Hepatocyte (in vitro differentiated cells): ENCODE measurements at regions not wholly inside any gene's neighbourhood (a gene's known extent, or its start where the extent isn't known, plus 50 kb on each side); places are given as distances from the start of the nearest gene placed in this dataset.

ENCODE experiments used
- EZH2 ChIP-seq: fragments of 200-600 bp; sonication (generic); IDR thresholded peaks from 2 replicates; pipeline ENCODE4 v1.6.1; 2016; ENCODE audit warnings: antibody characterized with exemption, mild to moderate bottlenecking, borderline replicate concordance
- TF ChIP-seq, protein P1 (sequence below): fragments of 200-600 bp; sonication (generic); IDR thresholded peaks from 2 replicates; pipeline ENCODE4 v1.5.1; 2016; ENCODE audit warnings: antibody characterized with exemption, mild to moderate bottlenecking; ENCODE audit not compliant: poor library complexity

DNA sequence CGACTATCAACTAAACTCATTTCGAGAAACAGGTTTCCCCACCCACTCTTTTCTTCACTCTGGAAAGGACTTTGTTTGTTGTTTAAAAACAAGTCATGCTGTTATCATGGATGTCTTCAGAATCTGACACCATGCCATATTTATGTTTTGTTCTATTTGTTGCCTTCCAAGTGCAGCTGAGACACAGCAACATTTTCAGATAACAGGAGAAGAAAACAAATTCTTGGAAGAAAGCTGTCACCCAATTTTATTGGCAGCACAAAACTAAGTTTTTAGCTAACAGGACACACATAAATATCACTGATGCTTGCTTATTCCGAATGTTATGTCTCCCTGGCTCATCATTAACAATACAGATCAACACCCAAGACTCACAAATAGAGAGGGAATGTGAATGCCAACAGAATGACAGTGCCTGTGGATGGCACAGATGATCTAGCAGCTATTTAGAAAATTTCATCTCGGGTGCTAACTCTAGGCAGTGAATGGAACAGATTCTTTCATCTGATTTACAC, 147.9 kb downstream of the RPS29 start:
- TF ChIP-seq EZH2 = no peak
- TF ChIP-seq, protein P1, sequence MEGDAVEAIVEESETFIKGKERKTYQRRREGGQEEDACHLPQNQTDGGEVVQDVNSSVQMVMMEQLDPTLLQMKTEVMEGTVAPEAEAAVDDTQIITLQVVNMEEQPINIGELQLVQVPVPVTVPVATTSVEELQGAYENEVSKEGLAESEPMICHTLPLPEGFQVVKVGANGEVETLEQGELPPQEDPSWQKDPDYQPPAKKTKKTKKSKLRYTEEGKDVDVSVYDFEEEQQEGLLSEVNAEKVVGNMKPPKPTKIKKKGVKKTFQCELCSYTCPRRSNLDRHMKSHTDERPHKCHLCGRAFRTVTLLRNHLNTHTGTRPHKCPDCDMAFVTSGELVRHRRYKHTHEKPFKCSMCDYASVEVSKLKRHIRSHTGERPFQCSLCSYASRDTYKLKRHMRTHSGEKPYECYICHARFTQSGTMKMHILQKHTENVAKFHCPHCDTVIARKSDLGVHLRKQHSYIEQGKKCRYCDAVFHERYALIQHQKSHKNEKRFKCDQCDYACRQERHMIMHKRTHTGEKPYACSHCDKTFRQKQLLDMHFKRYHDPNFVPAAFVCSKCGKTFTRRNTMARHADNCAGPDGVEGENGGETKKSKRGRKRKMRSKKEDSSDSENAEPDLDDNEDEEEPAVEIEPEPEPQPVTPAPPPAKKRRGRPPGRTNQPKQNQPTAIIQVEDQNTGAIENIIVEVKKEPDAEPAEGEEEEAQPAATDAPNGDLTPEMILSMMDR = no peak
